ENCODE measurements at regions not wholly inside any gene's neighbourhood (a gene's known extent, or its start where the extent isn't known, plus 50 kb on each side); places are given as distances from the start of the nearest gene placed in this dataset.
"Not testable (repeated sequence)": the region's sequence is repeated elsewhere in the genome, so short reads cannot be mapped to it uniquely, and the experiment has no call there.

DNA sequence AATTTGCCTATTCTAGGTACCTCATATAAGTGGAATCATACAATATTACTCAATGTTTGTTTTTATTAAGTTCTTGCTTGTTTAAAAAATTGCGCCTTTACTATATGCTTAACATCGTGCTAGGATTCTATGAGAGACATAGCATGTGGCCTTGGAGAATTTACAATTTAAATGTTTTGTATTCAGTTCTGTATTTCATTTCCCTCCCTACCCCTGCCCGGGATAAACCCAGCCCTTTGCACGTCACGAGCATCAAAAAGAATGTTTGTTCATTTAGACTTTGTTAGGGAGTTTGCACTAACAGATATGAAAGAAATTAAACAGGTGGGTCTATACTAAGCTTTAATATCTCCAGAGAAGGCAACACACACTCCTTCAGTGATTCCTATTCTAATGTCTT is 75.7 kb downstream of the C18orf54 start:
- ATAC-seq (no peak), DNase-seq (ENCODE audit: low spot score) (no peak)
- Mint-ChIP-seq H3K4me3 (no peak overlapping the region), H3K27me3 (peaks cover 25 to 30% of the 10 kb centered on the region in 2 donors), H3K36me3 (no peaks in the 10 kb centered on the region), H3K4me1 (ENCODE audit: low read depth in 2 of 2) (no peaks in the 10 kb centered on the region), H3K9me3 (peaks cover 2% of the 10 kb centered on the region), H3K27ac (no peak overlapping the region)

DNA sequence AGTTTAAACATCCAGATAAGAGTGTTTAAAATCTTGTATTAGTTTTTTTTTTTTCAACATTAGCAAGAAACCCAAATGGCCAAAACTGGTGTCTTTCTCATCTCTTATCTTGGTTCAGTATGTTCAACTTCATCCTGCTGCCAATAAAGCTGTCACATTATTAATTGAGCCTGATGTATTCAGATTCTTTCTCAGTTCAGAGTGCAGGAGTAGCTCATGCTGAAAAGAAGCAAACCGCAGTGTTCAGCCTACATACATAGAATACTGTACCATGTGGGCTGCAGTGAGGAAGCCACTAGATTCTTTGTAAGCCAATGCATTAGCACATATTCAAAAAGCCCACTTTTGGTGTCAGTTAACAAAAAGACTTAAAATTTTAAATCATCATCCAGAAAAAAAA is 76.2 kb downstream of the C18orf54 start:
- Mint-ChIP-seq H3K27me3 (peaks cover 30 to 35% of the 10 kb centered on the region in 2 donors), H3K9me3 (peaks cover 5% of the 10 kb centered on the region), H3K27ac (no peak overlapping the region), H3K36me3 (no peaks in the 10 kb centered on the region), H3K4me1 (ENCODE audit: low read depth in 2 of 2) (no peaks in the 10 kb centered on the region), H3K4me3 (no peak overlapping the region)
- ATAC-seq (no peak), DNase-seq (ENCODE audit: low spot score) (no peak)

DNA sequence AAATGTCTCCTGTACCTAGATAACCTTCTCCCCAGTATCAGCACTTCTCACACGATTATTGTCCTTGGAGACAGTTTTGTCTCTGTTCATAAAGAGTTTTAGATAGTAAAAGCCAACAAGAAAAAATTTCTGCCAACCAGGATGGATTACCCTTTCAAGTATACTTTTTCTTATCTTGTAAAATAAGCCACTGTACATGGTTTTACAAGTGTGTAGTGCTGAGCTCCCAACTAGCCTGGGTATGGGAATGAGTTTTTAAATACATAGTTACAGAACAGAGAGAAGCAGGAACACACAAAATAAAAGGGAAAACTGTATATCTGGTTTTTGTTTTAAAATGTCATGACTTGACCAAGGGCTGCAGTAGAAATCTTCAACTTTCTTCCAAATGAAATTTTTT is 76.7 kb downstream of the C18orf54 start:
- H3K27me3 Mint-ChIP-seq: peaks cover 33 to 40% of the 10 kb centered on the region in 2 donors

DNA sequence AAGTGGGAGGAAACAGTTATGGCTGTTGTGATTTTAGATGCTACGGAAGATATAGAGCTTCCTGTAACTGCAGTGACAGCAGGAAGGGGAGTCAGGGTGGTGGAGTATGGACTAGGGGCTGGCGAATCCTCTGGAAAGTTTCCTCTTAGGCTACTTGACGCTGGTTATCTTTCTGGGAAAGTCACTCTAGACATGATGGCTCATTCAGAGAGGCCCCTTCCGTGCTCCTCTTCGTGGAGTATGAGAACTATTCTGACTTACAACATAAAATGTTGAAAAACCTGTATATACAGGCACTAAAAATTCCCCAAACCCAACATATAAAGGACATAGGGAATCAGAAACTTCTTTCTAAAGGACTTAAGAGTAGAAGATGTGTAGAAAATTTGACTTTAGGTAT is 78.8 kb downstream of the C18orf54 start:
- H3K4me3 Mint-ChIP-seq: no peak overlapping the region
- no peak for DNase-seq (ENCODE audit: low spot score)
- H3K27ac Mint-ChIP-seq: no peak overlapping the region
- peaks cover 5% of the 10 kb centered on the region for H3K9me3 Mint-ChIP-seq
- no peaks in the 10 kb centered on the region for H3K4me1 Mint-ChIP-seq (ENCODE audit: low read depth in 2 of 2)
- peaks cover 32 to 40% of the 10 kb centered on the region in 2 donors for H3K27me3 Mint-ChIP-seq
- no peaks in the 10 kb centered on the region for H3K36me3 Mint-ChIP-seq
- no peak for ATAC-seq

More for the DNA sequence above, 76.7 kb downstream of the C18orf54 start:
- peaks cover 5% of the 10 kb centered on the region for H3K9me3 Mint-ChIP-seq
- no peak overlapping the region for H3K4me3 Mint-ChIP-seq
- no peak overlapping the region for H3K27ac Mint-ChIP-seq
- ATAC-seq (no peak), DNase-seq (ENCODE audit: low spot score) (no peak)
- H3K4me1 Mint-ChIP-seq (ENCODE audit: low read depth in 2 of 2): no peaks in the 10 kb centered on the region
- H3K36me3 Mint-ChIP-seq: no peaks in the 10 kb centered on the region

DNA sequence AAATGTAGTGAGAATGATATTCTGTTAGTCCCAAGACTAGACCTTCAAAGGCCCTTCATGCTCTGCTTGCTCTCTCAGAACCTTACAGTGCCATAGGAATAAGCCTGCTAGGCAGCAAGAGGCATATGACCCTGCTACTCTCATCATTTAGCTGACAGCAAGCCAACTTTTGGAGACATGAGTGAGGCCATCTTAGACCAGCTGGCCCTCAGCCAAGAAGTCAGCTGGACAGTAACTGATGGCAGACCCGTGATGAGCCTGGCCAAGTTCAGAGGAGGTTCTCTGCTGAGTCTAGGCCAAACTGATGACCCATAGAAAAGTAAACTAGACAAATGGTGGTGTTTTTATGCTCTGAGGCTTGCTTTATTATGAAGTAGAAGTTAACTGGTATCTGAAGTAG is 82.6 kb downstream of the C18orf54 start:
- Mint-ChIP-seq H3K27ac (no peak overlapping the region), H3K4me1 (ENCODE audit: low read depth in 2 of 2) (no peaks in the 10 kb centered on the region), H3K36me3 (no peaks in the 10 kb centered on the region), H3K4me3 (no peak overlapping the region), H3K27me3 (peaks cover 23 to 34% of the 10 kb centered on the region in 2 donors), H3K9me3 (peaks cover 5% of the 10 kb centered on the region)
- DNase-seq (ENCODE audit: low spot score) (no peak), ATAC-seq (no peak)

DNA sequence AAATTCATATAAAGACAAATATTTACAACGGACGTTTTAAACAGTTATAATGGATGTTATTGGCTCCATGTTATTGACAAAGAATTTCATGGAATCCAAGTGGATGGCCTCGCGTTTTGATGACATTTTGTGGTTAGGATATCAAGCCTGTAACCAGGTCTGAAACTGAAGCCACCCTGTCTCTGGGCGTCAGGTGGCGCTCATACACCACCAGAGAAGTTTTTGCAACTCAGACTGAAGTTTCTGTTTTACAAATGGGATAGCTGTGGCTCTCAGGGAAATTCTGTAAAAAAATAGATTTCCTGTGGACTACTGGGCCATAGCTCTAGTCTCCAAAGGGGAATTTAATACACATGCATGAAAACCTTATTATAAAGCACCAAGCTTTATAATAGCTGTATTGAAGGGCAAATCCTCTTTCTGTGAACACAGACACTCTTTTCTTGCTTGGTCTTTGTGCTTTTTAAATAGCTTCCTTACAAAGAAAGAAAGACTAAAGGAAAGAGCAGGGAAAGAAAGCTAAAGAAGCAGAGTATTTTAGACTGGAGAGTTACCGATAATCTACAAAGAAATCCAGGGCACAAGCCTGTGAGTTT is 86.7 kb downstream of the C18orf54 start:
- no peak for ATAC-seq
- DNase-seq (ENCODE audit: low spot score): no peak
- peaks cover 12 to 23% of the 10 kb centered on the region in 2 donors for H3K27me3 Mint-ChIP-seq
- H3K9me3 Mint-ChIP-seq: no peaks in the 10 kb centered on the region
- H3K4me3 Mint-ChIP-seq: no peak overlapping the region
- H3K36me3 Mint-ChIP-seq: no peaks in the 10 kb centered on the region
- H3K27ac Mint-ChIP-seq: no peak overlapping the region
- H3K4me1 Mint-ChIP-seq (ENCODE audit: low read depth in 2 of 2): no peaks in the 10 kb centered on the region

DNA sequence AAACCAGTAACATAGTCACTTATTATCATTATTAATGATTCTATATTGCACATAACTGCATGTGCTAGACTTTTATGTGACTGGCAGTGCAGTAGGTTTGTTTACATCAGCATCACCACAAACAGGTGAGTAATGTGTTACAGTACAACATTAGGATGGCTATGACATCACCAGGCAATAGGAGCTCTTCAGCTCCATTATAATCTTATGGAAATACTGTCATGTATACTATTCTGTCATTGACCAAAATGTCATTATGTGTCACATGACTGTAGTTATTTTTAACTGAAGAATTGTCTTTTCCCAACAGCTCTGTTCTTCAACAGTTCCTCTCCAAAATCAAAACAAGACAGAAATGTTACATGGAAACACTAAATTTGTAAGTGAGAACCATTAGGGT is 96.3 kb downstream of the C18orf54 start:
- no peak overlapping the region for H3K27ac Mint-ChIP-seq
- H3K9me3 Mint-ChIP-seq: no peaks in the 10 kb centered on the region
- DNase-seq (ENCODE audit: low spot score) (no peak), ATAC-seq (no peak)
- H3K36me3 Mint-ChIP-seq: no peaks in the 10 kb centered on the region
- H3K4me1 Mint-ChIP-seq (ENCODE audit: low read depth in 2 of 2): no peaks in the 10 kb centered on the region
- no peak overlapping the region for H3K4me3 Mint-ChIP-seq
- H3K27me3 Mint-ChIP-seq: peaks cover 16 to 20% of the 10 kb centered on the region in 2 donors

DNA sequence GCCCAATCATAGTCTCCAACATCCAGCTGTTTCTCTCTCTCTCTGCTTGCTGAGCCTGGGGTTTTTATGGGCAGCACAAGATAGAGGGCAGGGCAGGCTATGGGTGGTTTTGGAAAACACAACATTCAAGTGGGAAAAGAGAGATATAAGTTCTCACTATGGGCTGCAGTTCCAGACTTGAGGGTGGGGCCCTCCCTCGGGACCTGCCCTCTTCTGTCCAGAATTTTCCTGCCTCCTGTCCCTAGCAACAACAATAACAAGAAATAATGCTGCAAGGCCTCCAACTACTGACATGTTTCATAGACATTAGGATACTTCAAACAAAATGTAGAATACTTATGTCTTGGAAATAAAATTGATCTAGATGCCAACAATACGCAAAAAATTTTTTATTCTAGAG is 107.8 kb downstream of the C18orf54 start:
- H3K36me3 Mint-ChIP-seq: peaks cover 4% of the 10 kb centered on the region
- no peaks in the 10 kb centered on the region for H3K9me3 Mint-ChIP-seq
- no peak overlapping the region for H3K27ac Mint-ChIP-seq
- H3K4me3 Mint-ChIP-seq: no peak overlapping the region
- ATAC-seq: no peak
- no peaks in the 10 kb centered on the region for H3K4me1 Mint-ChIP-seq (ENCODE audit: low read depth in 2 of 2)
- no peak for DNase-seq (ENCODE audit: low spot score)
- peaks cover 0 to 15% of the 10 kb centered on the region in 2 donors for H3K27me3 Mint-ChIP-seq

DNA sequence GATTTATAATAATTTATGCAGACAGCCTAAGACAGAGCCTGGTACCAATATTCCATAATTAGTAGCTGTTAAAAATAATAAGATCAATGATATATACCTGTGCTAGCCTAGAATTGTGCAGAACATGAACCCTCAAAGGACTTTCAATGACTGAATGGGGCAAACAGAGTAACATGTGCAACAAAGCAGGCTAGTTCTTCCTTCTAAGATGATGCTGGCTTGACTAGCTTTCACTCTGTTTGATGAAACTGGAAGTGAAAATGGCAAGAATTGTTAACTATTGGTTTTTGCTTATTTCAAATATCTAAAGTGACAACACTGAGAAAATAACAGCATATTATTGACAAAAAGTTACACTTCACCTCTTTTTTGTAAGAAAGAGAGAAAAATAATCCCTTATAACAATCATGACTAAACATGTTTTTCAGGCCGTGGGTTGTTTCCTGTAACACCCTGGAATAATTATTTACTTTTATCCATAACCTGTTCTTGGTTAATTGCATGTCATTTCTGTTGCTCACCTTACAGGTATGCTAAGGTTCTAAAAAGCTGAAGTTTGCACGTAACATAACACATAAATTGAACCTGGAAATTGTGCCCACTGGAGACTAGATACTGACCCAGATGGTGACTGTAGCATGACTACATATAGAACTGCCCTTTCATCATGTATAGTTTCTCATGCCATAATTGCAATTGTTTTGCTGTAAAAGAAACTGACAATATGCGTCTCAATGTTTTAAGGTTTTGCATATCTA is 108.7 kb downstream of the C18orf54 start:
- no peaks in the 10 kb centered on the region for H3K9me3 Mint-ChIP-seq

DNA sequence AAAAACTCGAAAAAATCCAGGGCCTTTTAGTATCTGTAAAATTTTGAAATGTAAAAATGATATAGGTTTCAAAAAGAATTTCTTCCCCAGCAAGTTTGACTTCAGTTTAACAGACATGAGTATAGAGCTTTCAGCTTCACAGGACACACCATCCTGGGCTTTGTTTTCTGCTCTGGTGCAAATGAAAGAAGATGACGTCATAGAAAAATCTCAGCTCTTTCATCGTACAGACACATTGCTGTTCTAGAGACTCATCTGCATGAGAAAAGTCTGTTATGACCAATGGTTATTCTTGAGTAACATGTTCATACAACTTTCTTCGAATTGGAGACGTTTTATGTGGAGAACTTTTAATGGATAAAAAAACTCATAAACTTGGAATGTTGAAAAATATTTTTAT is 111.7 kb upstream of the DYNAP start:
- no peaks in the 10 kb centered on the region for H3K36me3 Mint-ChIP-seq
- DNase-seq (ENCODE audit: low spot score): no peak
- no peak overlapping the region for H3K4me3 Mint-ChIP-seq
- no peaks in the 10 kb centered on the region for H3K9me3 Mint-ChIP-seq
- H3K4me1 Mint-ChIP-seq (ENCODE audit: low read depth in 2 of 2): no peaks in the 10 kb centered on the region
- no peak overlapping the region for H3K27ac Mint-ChIP-seq
- peaks cover 11 to 23% of the 10 kb centered on the region in 2 donors for H3K27me3 Mint-ChIP-seq
- ATAC-seq: no peak

More for the DNA sequence above, 108.7 kb downstream of the C18orf54 start:
- Mint-ChIP-seq H3K36me3 (peaks cover 4% of the 10 kb centered on the region), H3K27me3 (peaks cover 2 to 22% of the 10 kb centered on the region in 2 donors), H3K27ac (no peak overlapping the region), H3K4me3 (no peak overlapping the region), H3K4me1 (ENCODE audit: low read depth in 2 of 2) (no peaks in the 10 kb centered on the region)
- ATAC-seq: no peak
- DNase-seq (ENCODE audit: low spot score): no peak

DNA sequence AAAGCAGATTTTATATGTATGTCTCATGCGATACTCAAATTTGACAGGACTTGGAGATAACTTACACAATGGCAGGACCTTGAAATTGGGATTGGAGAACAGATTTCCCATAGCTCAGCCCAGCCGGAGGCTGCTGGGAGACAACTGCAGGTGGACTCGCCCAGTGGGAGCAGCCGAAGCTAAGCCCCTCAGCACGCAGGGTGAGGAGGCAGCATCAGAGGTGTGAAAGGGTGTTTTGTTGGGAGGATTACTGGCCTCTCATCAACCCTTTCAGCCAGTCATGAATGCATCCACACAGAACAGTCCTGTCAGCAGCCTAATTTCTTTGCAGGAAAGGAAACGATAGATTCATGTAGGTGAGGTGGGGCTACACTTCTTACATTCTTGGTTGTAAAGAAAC is 110.4 kb upstream of the DYNAP start:
- no peaks in the 10 kb centered on the region for H3K36me3 Mint-ChIP-seq
- no peak for DNase-seq (ENCODE audit: low spot score)
- no peaks in the 10 kb centered on the region for H3K9me3 Mint-ChIP-seq
- no peak overlapping the region for H3K4me3 Mint-ChIP-seq
- H3K27me3 Mint-ChIP-seq: peaks cover 11 to 22% of the 10 kb centered on the region in 2 donors
- H3K4me1 Mint-ChIP-seq (ENCODE audit: low read depth in 2 of 2): no peaks in the 10 kb centered on the region
- H3K27ac Mint-ChIP-seq: no peak overlapping the region
- ATAC-seq: peak in 1 of 2 donors; percentile 15

DNA sequence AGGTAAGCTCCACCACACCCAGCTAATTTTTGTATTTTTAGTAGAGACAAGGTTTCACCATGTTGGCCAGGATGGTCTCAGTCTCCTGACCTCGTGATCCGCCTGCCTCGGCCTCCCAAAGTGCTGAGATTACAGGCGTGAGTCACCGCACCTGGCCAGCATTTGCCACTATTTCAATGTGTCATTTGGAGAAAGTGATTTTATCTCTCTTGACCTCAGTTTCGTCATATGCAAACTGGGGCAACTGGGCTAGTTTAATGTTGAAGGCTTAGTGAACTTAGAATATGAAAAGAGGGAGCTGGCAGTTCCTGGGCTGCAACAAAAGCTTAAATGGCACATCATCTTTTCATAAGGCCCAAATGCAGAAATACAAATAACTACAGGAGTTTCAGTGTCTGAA is 88.6 kb upstream of the DYNAP start:
- not testable (repeated sequence) for H3K27ac Mint-ChIP-seq; H3K9me3 Mint-ChIP-seq; DNase-seq (ENCODE audit: low spot score); H3K27me3 Mint-ChIP-seq; ATAC-seq; H3K36me3 Mint-ChIP-seq; H3K4me3 Mint-ChIP-seq; H3K4me1 Mint-ChIP-seq (ENCODE audit: low read depth in 2 of 2)

DNA sequence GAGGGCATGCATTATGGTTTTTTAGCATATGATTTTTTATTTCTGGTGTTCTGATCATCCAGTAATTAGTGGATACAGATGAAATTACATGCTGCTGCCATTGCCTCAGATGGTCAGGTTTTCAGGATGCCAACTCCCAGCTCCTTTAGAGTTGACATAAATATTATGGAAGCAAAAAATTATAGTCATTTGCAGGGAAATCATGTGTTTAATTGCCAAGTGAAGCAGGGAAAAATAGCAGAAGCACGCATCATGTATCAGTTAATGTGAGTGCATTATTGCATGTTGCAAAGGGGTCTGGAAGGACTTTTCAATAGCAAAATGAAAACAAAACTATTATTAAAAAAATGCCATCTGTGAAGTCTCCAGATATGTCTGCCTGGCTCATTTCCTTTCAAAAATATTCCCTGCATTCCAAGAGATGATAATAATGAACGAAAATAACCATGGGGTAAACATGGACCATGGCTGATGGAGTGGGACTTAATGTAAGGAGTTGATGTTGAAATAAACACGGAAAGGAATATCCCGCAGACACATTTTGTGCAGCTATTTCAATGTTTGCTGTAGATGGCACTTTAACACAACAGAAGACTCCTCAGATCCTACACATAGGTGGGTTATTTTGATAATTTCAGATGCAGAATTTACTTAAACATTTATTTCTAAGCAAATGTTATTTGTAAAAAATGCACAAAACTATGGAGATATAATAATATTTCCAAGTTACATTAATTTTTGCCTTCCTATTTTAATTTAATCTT is 87.7 kb upstream of the DYNAP start:
- Mint-ChIP-seq H3K4me3 (no peak overlapping the region), H3K27me3 (peaks cover 0 to 5% of the 10 kb centered on the region in 2 donors), H3K9me3 (no peaks in the 10 kb centered on the region), H3K27ac (no peak overlapping the region), H3K4me1 (ENCODE audit: low read depth in 2 of 2) (no peaks in the 10 kb centered on the region), H3K36me3 (no peaks in the 10 kb centered on the region)
- DNase-seq (ENCODE audit: low spot score) (no peak), ATAC-seq (no peak)
